Type B pancreatic cell (in vitro differentiated cells): ENCODE measurements at regions not wholly inside any gene's neighbourhood (a gene's known extent, or its start where the extent isn't known, plus 50 kb on each side); places are given as distances from the start of the nearest gene placed in this dataset.

ENCODE experiments used
- DNase-seq: peaks from one replicate; pipeline ENCODE4 v3.0.0; 2021; ENCODE audit warnings: mixed read lengths; ENCODE audit not compliant: unreplicated experiment; ENCODE audit errors: extremely low spot score
- H3K27ac Mint-ChIP-seq: 2 replicates; pipeline ENCODE4 v1.8.0; 2021; ENCODE audit warnings: mild to moderate bottlenecking, mixed read lengths
- H3K27me3 Mint-ChIP-seq: 2 replicates; pipeline ENCODE4 v1.8.0; 2021; ENCODE audit warnings: mixed read lengths
- H3K36me3 Mint-ChIP-seq: 2 replicates; pipeline ENCODE4 v1.8.0; 2021; ENCODE audit warnings: mixed read lengths
- H3K4me1 Mint-ChIP-seq: one replicate; pipeline ENCODE4 v1.8.0; 2021; ENCODE audit warnings: mixed read lengths; ENCODE audit not compliant: unreplicated experiment
- H3K4me3 Mint-ChIP-seq: 2 replicates; pipeline ENCODE4 v1.8.0; 2021; ENCODE audit warnings: mild to moderate bottlenecking, mixed read lengths
- H3K9me3 Mint-ChIP-seq: 2 replicates; pipeline ENCODE4 v1.8.0; 2021; ENCODE audit warnings: mixed read lengths
- CTCF ChIP-seq: fragments of 200-600 bp; sonication (generic); conservative IDR thresholded peaks from 2 replicates; pipeline ENCODE4 v1.5.0; 2021; ENCODE audit warnings: antibody characterized with exemption, mild to moderate bottlenecking

- no peak for TF ChIP-seq CTCF
- H3K27ac Mint-ChIP-seq: no peak overlapping the region
- no peaks in the 10 kb centered on the region for H3K27me3 Mint-ChIP-seq
- H3K36me3 Mint-ChIP-seq: no peaks in the 10 kb centered on the region
- H3K9me3 Mint-ChIP-seq: peaks cover 10% of the 10 kb centered on the region
- DNase-seq: no peak
- H3K4me3 Mint-ChIP-seq: no peak overlapping the region
- peaks cover 12% of the 10 kb centered on the region for H3K4me1 Mint-ChIP-seq
Observed at GRCh38 chr3:177439694-177440269, 242.5 kb upstream of the TBL1XR1 start.

- TF ChIP-seq CTCF: no peak
- peaks cover 10% of the 10 kb centered on the region for H3K9me3 Mint-ChIP-seq
- DNase-seq: no peak
- H3K27me3 Mint-ChIP-seq: no peaks in the 10 kb centered on the region
- H3K36me3 Mint-ChIP-seq: no peaks in the 10 kb centered on the region
- no peak overlapping the region for H3K27ac Mint-ChIP-seq
- no peak overlapping the region for H3K4me3 Mint-ChIP-seq
- H3K4me1 Mint-ChIP-seq: peaks cover 12% of the 10 kb centered on the region
Observed at GRCh38 chr3:177440456-177441104, 243.3 kb upstream of the TBL1XR1 start.

GRCh38 chr3:177441276-177441812 lies 244.1 kb upstream of the TBL1XR1 start:
- Mint-ChIP-seq H3K9me3 (peaks cover 10% of the 10 kb centered on the region), H3K27me3 (no peaks in the 10 kb centered on the region), H3K4me1 (peaks cover 12% of the 10 kb centered on the region), H3K36me3 (no peaks in the 10 kb centered on the region), H3K27ac (no peak overlapping the region), H3K4me3 (no peak overlapping the region)
- TF ChIP-seq CTCF: no peak
- DNase-seq: no peak

GRCh38 chr3:177441813-177442646 lies 244.7 kb upstream of the TBL1XR1 start:
- Mint-ChIP-seq H3K27ac (no peak overlapping the region), H3K4me1 (peaks cover 12% of the 10 kb centered on the region), H3K9me3 (peaks cover 10% of the 10 kb centered on the region), H3K36me3 (no peaks in the 10 kb centered on the region), H3K4me3 (no peak overlapping the region), H3K27me3 (no peaks in the 10 kb centered on the region)
- DNase-seq: no peak
- no peak for TF ChIP-seq CTCF

GRCh38 chr3:177443469-177443868 lies 246.2 kb upstream of the TBL1XR1 start:
- Mint-ChIP-seq H3K9me3 (peaks cover 10% of the 10 kb centered on the region), H3K4me3 (peak overlapping the region; percentile 54), H3K27ac (peak overlapping the region; percentile 80), H3K27me3 (no peaks in the 10 kb centered on the region), H3K36me3 (no peaks in the 10 kb centered on the region), H3K4me1 (peaks cover 21% of the 10 kb centered on the region)
- DNase-seq: no peak
- no peak for TF ChIP-seq CTCF
